ENCODE measurements at regions not wholly inside any gene's neighbourhood (a gene's known extent, or its start where the extent isn't known, plus 50 kb on each side); places are given as distances from the start of the nearest gene placed in this dataset.
"Not testable (repeated sequence)": the region's sequence is repeated elsewhere in the genome, so short reads cannot be mapped to it uniquely, and the experiment has no call there.

DNA sequence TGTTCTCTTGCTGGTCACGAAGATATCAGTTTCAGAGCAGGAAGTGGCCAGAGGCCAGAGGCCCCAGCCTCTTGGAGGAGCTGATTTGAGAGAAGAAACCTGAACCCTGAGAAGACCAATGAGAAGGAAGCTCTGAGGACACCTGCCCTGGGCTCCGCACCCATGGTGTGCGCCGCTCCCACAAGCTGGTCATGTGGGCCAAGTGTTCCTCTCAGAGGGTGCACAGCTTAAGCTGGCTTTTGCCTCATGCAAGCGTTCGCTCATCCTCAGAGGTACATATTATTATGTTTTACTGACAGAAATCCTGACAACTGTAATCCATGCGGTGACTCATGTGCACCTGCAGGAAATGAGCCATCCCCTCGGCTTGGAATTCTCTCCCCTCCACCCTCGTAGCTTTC is 316.1 kb upstream of the MYT1L start:
- Histone ChIP-seq H3K4me1 (ENCODE audit: low read length) (no peaks in the 10 kb centered on the region), H3F3A (ENCODE audit: insufficient read depth, low read length) (no peaks in the 10 kb centered on the region), H3K9ac (ENCODE audit: low read length) (no peak overlapping the region), H3K4me2 (ENCODE audit: low read depth, low read length) (peak overlapping the region; percentile 5; the same call in 1 of the 2 replicates), H3K4me3 (ENCODE audit: low read length) (no peak overlapping the region), H3K9me3 (replicated peaks; ENCODE audit: insufficient read depth, low read length) (no peaks in the 10 kb centered on the region), H3K36me3 (replicated peaks; ENCODE audit: insufficient read depth, low read length) (no peaks in the 10 kb centered on the region), H4K20me1 (ENCODE audit: insufficient read depth, low read length) (no peaks in the 10 kb centered on the region), H3K79me2 (ENCODE audit: low read length) (no peaks in the 10 kb centered on the region), H2AFZ (ENCODE audit: low read length) (no peak overlapping the region), H3K9me2 (replicated peaks; ENCODE audit: insufficient read depth, low read length) (no peaks in the 10 kb centered on the region), H3K27me3 (replicated peaks; ENCODE audit: insufficient read depth, low read length) (no peaks in the 10 kb centered on the region), H3K27ac (ENCODE audit: low read length) (peak overlapping the region; percentile 47; the same call in 1 of the 2 replicates)
- peak; percentile 7 for DNase-seq
- TF ChIP-seq EZH2phosphoT487 (IDR thresholded peaks at IDR 0.05; ENCODE audit: low read length) (no peak), EZH2 (optimal IDR thresholded peaks at IDR 0.05; ENCODE audit: low read depth, low read length) (no peak)
- TF ChIP-seq, protein P1, sequence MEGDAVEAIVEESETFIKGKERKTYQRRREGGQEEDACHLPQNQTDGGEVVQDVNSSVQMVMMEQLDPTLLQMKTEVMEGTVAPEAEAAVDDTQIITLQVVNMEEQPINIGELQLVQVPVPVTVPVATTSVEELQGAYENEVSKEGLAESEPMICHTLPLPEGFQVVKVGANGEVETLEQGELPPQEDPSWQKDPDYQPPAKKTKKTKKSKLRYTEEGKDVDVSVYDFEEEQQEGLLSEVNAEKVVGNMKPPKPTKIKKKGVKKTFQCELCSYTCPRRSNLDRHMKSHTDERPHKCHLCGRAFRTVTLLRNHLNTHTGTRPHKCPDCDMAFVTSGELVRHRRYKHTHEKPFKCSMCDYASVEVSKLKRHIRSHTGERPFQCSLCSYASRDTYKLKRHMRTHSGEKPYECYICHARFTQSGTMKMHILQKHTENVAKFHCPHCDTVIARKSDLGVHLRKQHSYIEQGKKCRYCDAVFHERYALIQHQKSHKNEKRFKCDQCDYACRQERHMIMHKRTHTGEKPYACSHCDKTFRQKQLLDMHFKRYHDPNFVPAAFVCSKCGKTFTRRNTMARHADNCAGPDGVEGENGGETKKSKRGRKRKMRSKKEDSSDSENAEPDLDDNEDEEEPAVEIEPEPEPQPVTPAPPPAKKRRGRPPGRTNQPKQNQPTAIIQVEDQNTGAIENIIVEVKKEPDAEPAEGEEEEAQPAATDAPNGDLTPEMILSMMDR (IDR thresholded peaks at IDR 0.05; ENCODE audit: low read length): no peak

DNA sequence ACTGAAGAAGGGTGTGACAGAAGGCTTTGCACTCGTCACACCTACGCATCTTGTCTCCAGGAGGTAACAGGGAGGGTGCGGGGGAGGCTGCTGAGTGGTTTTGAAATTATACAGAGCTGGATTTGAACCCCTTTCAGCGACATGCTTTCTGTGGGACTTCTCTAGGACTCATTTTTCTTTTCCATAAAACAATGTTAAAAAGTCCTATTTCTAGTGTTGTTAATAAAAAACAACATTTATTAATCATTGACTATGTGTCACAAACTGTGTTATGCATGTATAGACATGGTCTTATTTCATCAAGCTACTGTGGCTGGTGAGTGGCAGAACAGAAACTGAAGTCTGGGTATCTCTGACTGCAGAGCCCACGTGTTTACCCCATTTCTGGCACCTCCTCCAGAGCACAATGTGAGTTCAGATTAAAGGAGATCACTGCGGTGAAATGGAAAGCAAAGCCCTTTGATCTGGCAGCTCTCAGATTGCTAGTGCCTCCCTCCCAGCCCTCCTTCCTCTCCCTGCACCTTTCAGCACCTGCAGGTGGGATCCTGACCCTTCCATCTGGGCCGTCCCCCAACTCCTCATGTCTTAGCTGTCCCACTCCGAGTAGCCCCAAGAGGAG is 315.5 kb upstream of the MYT1L start:
- H3K4me3 ChIP-seq (ENCODE audit: low read length): no peak overlapping the region
- H4K20me1 ChIP-seq (ENCODE audit: insufficient read depth, low read length): no peaks in the 10 kb centered on the region
- peak overlapping the region; percentile 5; the same call in 1 of the 2 replicates for H3K4me2 ChIP-seq (ENCODE audit: low read depth, low read length)

GRCh38 chr2:2645162-2645855 is 314.2 kb upstream of the MYT1L start:
- Histone ChIP-seq H3K79me2 (ENCODE audit: low read length) (no peaks in the 10 kb centered on the region), H3K4me3 (ENCODE audit: low read length) (no peak overlapping the region), H3K9me3 (replicated peaks; ENCODE audit: insufficient read depth, low read length) (no peaks in the 10 kb centered on the region), H2AFZ (ENCODE audit: low read length) (no peak overlapping the region), H3F3A (ENCODE audit: insufficient read depth, low read length) (no peaks in the 10 kb centered on the region), H3K27ac (ENCODE audit: low read length) (no peak overlapping the region), H4K20me1 (ENCODE audit: insufficient read depth, low read length) (no peaks in the 10 kb centered on the region), H3K27me3 (replicated peaks; ENCODE audit: insufficient read depth, low read length) (no peaks in the 10 kb centered on the region), H3K9ac (ENCODE audit: low read length) (no peak overlapping the region), H3K4me1 (ENCODE audit: low read length) (no peaks in the 10 kb centered on the region), H3K36me3 (replicated peaks; ENCODE audit: insufficient read depth, low read length) (no peaks in the 10 kb centered on the region), H3K9me2 (replicated peaks; ENCODE audit: insufficient read depth, low read length) (no peaks in the 10 kb centered on the region), H3K4me2 (ENCODE audit: low read depth, low read length) (no peak overlapping the region)
- no peak for DNase-seq
- no peak for TF ChIP-seq EZH2phosphoT487 (IDR thresholded peaks at IDR 0.05; ENCODE audit: low read length)
- TF ChIP-seq, protein P1 (IDR thresholded peaks at IDR 0.05; ENCODE audit: low read length): no peak
- no peak for TF ChIP-seq EZH2 (optimal IDR thresholded peaks at IDR 0.05; ENCODE audit: low read depth, low read length)

More for the DNA sequence above, 315.5 kb upstream of the MYT1L start:
- H3K27me3 ChIP-seq (replicated peaks; ENCODE audit: insufficient read depth, low read length): no peaks in the 10 kb centered on the region
- no peak overlapping the region for H2AFZ ChIP-seq (ENCODE audit: low read length)
- no peaks in the 10 kb centered on the region for H3K9me3 ChIP-seq (replicated peaks; ENCODE audit: insufficient read depth, low read length)
- DNase-seq: peak; percentile 41
- H3K36me3 ChIP-seq (replicated peaks; ENCODE audit: insufficient read depth, low read length): no peaks in the 10 kb centered on the region
- no peak for TF ChIP-seq EZH2 (optimal IDR thresholded peaks at IDR 0.05; ENCODE audit: low read depth, low read length)
- no peak for TF ChIP-seq EZH2phosphoT487 (IDR thresholded peaks at IDR 0.05; ENCODE audit: low read length)
- TF ChIP-seq, protein P1 (IDR thresholded peaks at IDR 0.05; ENCODE audit: low read length): no peak
- no peak overlapping the region for H3K9ac ChIP-seq (ENCODE audit: low read length)
- H3K9me2 ChIP-seq (replicated peaks; ENCODE audit: insufficient read depth, low read length): no peaks in the 10 kb centered on the region
- H3K27ac ChIP-seq (ENCODE audit: low read length): peak overlapping the region; percentile 47; the same call in 1 of the 2 replicates
- no peaks in the 10 kb centered on the region for H3K4me1 ChIP-seq (ENCODE audit: low read length)
- no peaks in the 10 kb centered on the region for H3F3A ChIP-seq (ENCODE audit: insufficient read depth, low read length)
- H3K79me2 ChIP-seq (ENCODE audit: low read length): no peaks in the 10 kb centered on the region

- H2AFZ ChIP-seq (ENCODE audit: low read length); H3K27ac ChIP-seq (ENCODE audit: low read length); H3K79me2 ChIP-seq (ENCODE audit: low read length); H3K9me2 ChIP-seq (replicated peaks; ENCODE audit: insufficient read depth, low read length); H3F3A ChIP-seq (ENCODE audit: insufficient read depth, low read length); H3K9ac ChIP-seq (ENCODE audit: low read length); H3K9me3 ChIP-seq (replicated peaks; ENCODE audit: insufficient read depth, low read length); H3K36me3 ChIP-seq (replicated peaks; ENCODE audit: insufficient read depth, low read length); DNase-seq; H3K4me3 ChIP-seq (ENCODE audit: low read length); H4K20me1 ChIP-seq (ENCODE audit: insufficient read depth, low read length); H3K4me1 ChIP-seq (ENCODE audit: low read length); H3K4me2 ChIP-seq (ENCODE audit: low read depth, low read length); H3K27me3 ChIP-seq (replicated peaks; ENCODE audit: insufficient read depth, low read length): not testable (repeated sequence)
These were observed 313.7 kb upstream of the MYT1L start for GRCh38 chr2:2644751-2645150.

Measured in MM.1S (cell line).